HG03175 (cell line): ENCODE measurements at regions not wholly inside any gene's neighbourhood (a gene's known extent, or its start where the extent isn't known, plus 50 kb on each side); places are given as distances from the start of the nearest gene placed in this dataset.
"Not testable (repeated sequence)": the region's sequence is repeated elsewhere in the genome, so short reads cannot be mapped to it uniquely, and the experiment has no call there.

Experiments
- ATAC-seq: cut with Tn5 transposase; IDR thresholded peaks from one replicate; pipeline ENCODE4 v1.9.1; 2021; ENCODE audit warnings: mild to moderate bottlenecking, moderate library complexity; ENCODE audit not compliant: unreplicated experiment

- not testable (repeated sequence) for ATAC-seq
Observed at GRCh38 chr1:173394813-173395212, 82.3 kb upstream of the PRDX6 start.

DNA sequence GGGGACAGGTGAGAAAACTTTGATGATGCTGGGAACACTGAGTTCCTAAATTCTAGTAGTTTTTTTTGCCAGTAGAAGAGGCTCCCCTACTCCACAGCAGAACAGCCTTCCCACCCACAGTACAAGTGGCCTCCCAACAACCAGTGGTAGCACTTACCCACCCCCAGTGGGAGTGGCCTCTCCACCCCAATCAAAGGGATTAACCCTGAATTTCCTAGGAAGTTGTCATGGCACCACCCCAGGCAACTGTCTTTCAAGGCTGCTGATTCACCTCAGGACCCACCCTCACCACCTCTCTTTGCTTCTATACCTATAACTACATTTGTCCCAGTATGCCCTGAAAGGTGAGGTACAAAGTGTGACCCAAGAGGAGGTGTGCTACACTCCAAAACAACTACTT lies 81.4 kb upstream of the PRDX6 start:
- ATAC-seq, result no peak

DNA sequence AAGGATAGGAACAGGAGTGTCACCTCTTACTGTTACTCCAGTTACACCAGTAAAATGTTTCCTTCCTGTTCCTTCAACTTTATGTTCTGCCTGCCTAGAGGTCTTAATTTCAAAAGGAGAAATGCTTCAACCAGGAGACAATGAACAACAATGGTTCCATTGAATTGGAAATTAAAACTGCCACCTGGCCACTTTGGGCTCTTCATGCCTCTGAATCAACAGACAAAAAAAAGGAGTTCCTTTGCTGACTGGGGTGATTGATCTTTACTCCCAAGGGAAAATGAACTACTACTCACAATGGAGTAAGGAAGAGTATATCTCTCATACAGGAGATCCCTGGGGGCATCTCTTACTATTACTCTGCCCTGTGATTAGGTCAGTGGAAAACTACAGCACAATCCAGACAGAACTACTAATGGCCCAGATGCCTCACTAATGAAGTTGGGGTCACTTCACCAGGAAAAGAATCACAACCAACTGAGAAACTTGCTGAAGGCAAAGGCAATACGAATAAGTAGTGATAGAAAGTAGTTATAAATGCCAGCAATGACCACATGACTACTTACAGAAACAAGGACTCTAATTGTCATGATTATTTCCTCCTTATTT lies 76.6 kb upstream of the PRDX6 start:
- no peak for ATAC-seq

DNA sequence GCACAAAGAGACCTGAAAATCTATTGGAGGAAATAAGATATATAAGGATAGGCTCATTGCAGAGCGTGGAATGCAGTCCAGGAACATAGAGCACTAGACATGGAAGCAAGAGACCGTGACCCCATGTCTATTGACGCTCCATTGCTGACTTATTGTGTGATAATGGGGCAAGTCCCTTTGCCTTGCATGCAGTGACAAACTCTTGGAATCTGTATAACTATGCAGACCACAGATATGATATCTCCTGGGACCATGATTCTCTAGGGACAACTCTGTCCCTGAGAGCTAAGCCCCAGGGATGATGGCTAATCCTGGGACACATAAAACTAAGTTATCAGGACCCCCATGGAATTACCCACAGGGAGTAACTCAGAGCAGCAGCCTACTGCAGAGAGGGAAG lies 73.1 kb upstream of the PRDX6 start:
- ATAC-seq, result no peak

DNA sequence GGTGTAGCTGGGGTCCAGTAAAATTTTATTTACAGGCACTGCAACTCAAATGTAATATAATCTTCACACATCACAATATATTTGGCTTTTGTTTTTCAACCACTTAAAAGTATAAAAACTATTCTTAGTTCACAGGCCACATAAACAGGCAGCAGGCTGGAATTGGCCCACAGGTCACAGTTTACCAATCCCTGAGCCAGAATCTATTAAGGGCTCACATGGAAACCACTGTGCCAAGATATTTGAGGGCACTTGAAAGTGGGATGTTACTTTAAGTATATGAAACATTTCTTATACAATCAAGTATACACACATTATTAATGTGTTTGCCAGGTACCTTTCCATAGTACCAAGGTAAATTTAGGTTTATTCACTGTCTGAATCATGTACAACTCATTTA lies 71.9 kb upstream of the PRDX6 start:
- no peak for ATAC-seq

DNA sequence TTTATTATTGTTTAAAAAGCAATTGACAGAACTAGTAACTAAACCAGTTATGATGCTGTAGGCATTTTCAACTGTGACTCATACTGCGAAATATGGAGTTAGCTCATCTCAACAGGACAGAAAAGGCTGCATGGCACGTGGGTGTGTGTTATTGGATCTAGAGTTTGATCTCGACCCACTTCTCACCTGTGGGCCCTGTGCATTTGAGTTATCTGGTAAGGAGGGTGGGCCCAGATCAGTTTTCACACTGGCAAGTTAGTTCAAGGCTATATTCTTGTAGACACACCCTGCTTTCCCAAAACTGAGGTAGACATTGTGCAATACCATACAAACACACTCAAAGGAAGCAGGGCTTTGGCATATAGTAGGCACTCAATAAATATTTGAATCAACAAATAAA lies 71.3 kb upstream of the PRDX6 start:
- no peak for ATAC-seq

DNA sequence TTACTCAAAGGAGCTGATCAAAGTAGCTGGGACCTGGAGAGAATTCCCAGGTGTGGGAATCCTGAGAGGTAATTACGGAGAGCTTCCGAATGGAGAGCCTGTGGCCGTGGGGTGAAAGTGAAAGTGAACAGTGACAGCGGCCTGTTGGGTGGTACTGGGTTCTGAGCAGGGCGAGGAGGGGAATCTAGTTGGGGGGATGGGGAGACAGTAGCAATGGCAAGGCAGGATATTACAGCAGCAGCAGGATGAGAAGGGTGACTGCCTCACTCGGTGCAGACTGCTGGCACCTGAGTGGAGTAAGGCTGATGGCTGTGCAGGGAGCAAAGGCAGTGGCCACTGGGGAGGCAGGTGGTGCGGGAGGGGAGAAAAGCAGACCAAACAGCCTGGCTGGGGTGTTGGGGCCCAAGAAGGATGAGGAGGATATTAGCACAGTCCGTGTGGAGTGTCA lies 70.3 kb upstream of the PRDX6 start:
- ATAC-seq, result no peak

GRCh38 chr1:173407846-173408245 lies 69.3 kb upstream of the PRDX6 start:
- no peak for ATAC-seq

- no peak for ATAC-seq
Observed at GRCh38 chr1:173408886-173409285, 68.2 kb upstream of the PRDX6 start.

DNA sequence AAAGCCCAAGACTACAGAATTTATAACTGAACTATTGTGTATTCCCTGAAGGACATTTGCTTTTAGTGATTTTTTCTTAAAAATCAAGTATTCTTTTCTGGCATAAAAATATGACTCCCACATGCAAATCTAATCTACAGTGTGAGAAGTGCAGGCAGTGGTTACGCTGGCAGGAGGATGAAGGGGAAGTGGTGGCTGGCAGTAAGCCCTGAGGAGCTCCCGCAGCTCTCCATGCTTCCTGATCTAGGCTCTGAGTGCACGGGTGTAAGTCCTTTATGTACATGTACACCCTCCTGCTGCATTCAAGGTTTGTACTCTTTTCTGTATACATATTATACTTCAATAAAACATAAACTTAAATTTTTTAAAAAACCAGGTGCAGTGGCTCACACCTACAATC lies 67.5 kb upstream of the PRDX6 start:
- ATAC-seq, result no peak

GRCh38 chr1:173410133-173410793 lies 66.9 kb upstream of the PRDX6 start:
- peak; percentile 8 for ATAC-seq

DNA sequence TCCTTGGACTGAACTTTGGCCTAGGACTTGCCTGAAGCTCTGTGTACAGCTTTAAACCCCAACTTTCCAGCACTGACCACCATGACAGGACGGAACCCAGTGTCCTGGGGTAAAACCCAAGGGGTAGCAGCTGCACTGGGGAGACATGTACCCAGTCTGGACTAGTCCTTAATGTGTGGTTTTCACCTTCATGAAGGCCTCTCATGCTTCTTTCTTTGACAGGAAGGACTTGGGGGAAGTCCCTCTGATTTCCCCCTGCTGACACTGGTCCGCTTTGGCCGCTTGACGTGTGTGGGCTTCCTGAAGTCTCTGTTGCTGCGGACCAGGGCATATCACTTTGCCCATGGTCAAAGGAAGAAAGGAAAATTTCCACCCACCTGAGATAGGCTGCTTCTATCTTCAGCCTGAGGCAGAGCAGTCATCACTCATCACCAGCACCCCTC lies 66.3 kb upstream of the PRDX6 start:
- peak; percentile 69 for ATAC-seq

DNA sequence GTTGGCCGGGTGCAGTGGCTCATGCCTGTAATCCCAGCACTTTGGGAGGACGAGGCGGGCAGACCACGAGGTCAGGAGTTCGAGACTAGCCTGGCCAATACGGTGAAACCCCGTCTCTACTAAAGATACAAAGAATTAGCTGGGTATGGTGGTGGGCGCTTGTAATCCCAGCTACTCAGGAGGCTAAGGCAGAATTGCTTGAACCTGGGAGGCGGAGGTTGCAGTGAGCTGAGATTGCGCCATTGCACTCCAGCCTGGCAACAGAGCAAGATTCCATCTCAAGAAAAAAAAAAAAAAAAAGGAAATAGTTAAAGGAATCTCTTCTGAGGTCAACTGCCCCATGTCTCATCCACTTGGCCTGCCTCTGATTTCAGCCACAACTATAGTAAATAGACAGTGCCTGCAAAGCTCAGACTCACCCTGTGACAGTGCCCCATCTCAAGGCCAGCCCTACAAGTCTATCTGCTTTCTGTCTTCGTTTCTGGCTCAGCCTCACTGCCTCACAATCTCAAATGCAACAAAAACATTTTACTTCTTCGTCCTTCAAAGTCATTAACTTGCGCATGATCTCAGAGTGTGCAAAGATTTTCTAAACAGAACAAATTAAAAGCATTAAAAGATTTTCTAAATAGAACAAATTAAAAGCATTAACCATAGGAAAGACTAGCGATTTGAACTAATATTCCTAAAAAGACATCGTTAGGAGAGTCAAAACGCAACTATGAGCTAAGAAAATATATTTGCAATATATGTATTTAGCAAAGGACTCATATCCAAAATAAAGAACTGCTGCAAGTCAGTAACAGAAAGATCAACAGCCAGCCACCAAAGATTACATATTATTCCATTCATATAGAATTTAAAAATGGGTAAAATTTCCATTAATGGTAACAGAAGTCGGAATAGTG lies 65.0 kb upstream of the PRDX6 start:
- no peak for ATAC-seq

DNA sequence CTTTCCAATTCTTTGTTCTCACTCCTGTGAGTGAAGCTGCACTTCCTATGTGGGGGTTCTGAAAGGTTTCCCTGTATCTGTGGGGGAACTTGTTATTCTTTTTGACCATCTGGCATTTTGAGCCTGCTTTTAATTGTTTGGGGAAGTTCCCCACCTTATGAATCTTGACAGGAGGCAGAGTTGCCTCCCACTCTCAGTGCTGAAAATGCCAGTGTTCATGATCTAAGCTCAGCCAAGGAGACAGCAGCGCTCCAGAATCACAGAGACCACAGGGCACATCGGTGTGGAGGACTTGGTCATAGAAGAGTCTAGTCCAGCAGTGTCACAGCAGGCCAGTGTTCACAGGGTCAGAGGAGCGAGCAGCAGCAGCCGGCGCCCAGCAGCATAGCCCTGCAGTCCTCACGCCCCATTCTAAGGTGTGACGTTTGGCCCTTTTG lies 63.8 kb upstream of the PRDX6 start:
- no peak for ATAC-seq

- ATAC-seq, result peak; percentile 48
Observed at GRCh38 chr1:173414136-173414535, 63.0 kb upstream of the PRDX6 start.

- ATAC-seq, result no peak
Observed at GRCh38 chr1:173414539-173415226, 62.5 kb upstream of the PRDX6 start.

DNA sequence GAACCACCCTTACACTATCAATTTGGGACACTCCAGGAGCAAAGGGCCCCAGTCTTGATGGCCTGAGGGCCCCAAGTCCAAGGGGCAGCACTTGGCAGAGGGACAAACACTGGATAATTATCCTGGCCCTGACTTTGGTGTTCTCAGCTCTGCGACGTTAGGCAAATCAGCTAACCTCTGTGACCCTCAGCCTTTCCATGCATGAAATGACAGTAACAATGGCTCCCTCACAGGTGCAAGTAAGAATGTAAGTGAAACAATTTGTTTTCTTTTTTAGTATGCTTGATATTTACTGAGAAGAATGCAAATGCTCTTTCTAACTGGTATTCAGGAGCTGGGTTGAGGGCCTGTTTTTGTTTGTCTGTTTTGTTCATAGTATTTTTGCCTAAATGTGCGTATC lies 61.6 kb upstream of the PRDX6 start:
- peak; percentile 25 for ATAC-seq

GRCh38 chr1:173415905-173416450 lies 61.2 kb upstream of the PRDX6 start:
- no peak for ATAC-seq

GRCh38 chr1:173417563-173417962 lies 59.6 kb upstream of the PRDX6 start:
- ATAC-seq, result no peak

GRCh38 chr1:173418107-173418985 lies 58.8 kb upstream of the PRDX6 start:
- ATAC-seq, result peak; percentile 27
